ENCODE measurements at regions not wholly inside any gene's neighbourhood (a gene's known extent, or its start where the extent isn't known, plus 50 kb on each side); places are given as distances from the start of the nearest gene placed in this dataset.

GRCh38 chr21:28745131-28746016 lies 247.3 kb downstream of the LTN1 start:
- peak overlapping the region in 2 of 4 donors; percentile 8 to 55 for H3K27ac ChIP-seq
- DNase-seq, result peak; percentile 53 to 86 (median 63)
- TF ChIP-seq CTCF (IDR thresholded peaks at IDR 0.05) (peak; percentile 44 to 99 (median 98)), POLR2A (IDR thresholded peaks at IDR 0.05) (no peak)
- no peaks in the 10 kb centered on the region for H3K9me3 ChIP-seq
- H3K4me1 ChIP-seq, result no peaks in the 10 kb centered on the region
- no peaks in the 10 kb centered on the region for H3K27me3 ChIP-seq
- peak overlapping the region; percentile 9 to 52 (median 34) for H3K4me3 ChIP-seq
- no peaks in the 10 kb centered on the region for H3K36me3 ChIP-seq

- no peak for DNase-seq
- no peaks in the 10 kb centered on the region for H3K9me3 ChIP-seq
- H3K27me3 ChIP-seq, result no peaks in the 10 kb centered on the region
- H3K27ac ChIP-seq, result no peak overlapping the region
- no peaks in the 10 kb centered on the region for H3K36me3 ChIP-seq
- no peak overlapping the region for H3K4me3 ChIP-seq
- TF ChIP-seq POLR2A (IDR thresholded peaks at IDR 0.05) (no peak), CTCF (IDR thresholded peaks at IDR 0.05) (no peak)
- no peaks in the 10 kb centered on the region for H3K4me1 ChIP-seq
Observed at GRCh38 chr21:28743723-28744122, 249.0 kb downstream of the LTN1 start.

GRCh38 chr21:28742527-28742926 lies 250.2 kb downstream of the LTN1 start:
- Histone ChIP-seq H3K36me3 (no peaks in the 10 kb centered on the region), H3K4me3 (no peak overlapping the region), H3K27me3 (no peaks in the 10 kb centered on the region), H3K4me1 (no peaks in the 10 kb centered on the region), H3K27ac (no peak overlapping the region), H3K9me3 (no peaks in the 10 kb centered on the region)
- TF ChIP-seq POLR2A (IDR thresholded peaks at IDR 0.05) (no peak), CTCF (IDR thresholded peaks at IDR 0.05) (no peak)
- DNase-seq, result no peak

GRCh38 chr21:28740125-28740524 lies 252.6 kb downstream of the LTN1 start:
- H3K4me3 ChIP-seq, result no peak overlapping the region
- no peak for TF ChIP-seq POLR2A (IDR thresholded peaks at IDR 0.05)
- TF ChIP-seq CTCF (IDR thresholded peaks at IDR 0.05), result no peak

GRCh38 chr21:28738882-28739281 lies 253.8 kb downstream of the LTN1 start:
- TF ChIP-seq POLR2A (IDR thresholded peaks at IDR 0.05), result no peak
- no peak for TF ChIP-seq CTCF (IDR thresholded peaks at IDR 0.05)
- Histone ChIP-seq H3K27me3 (no peaks in the 10 kb centered on the region), H3K36me3 (no peaks in the 10 kb centered on the region), H3K4me3 (no peak overlapping the region), H3K9me3 (no peaks in the 10 kb centered on the region), H3K27ac (no peak overlapping the region), H3K4me1 (no peaks in the 10 kb centered on the region)
- DNase-seq, result no peak

More at GRCh38 chr21:28740125-28740524, 252.6 kb downstream of the LTN1 start:
- no peak for DNase-seq
- no peaks in the 10 kb centered on the region for H3K36me3 ChIP-seq
- H3K27ac ChIP-seq, result no peak overlapping the region
- no peaks in the 10 kb centered on the region for H3K27me3 ChIP-seq
- H3K9me3 ChIP-seq, result no peaks in the 10 kb centered on the region
- no peaks in the 10 kb centered on the region for H3K4me1 ChIP-seq
